Stimulated activated CD8-positive, alpha-beta memory T cell treated with anti-CD3 and anti-CD28 coated beads, Interleukin-7, amount 100 ng/mL, for 48 hours (primary cell): ENCODE measurements at regions not wholly inside any gene's neighbourhood (a gene's known extent, or its start where the extent isn't known, plus 50 kb on each side); places are given as distances from the start of the nearest gene placed in this dataset.
A peak's percentile ranks its signal among the peaks of the same experiment; 100 is the strongest.

ENCODE experiments used
- DNase-seq, 2 donors: peaks; one replicate each; pipeline ENCODE4 v3.0.0-alpha.2; 2020; ENCODE audit warnings: low read depth in 1 of 2; ENCODE audit errors: extremely low read depth in 1 of 2

DNA sequence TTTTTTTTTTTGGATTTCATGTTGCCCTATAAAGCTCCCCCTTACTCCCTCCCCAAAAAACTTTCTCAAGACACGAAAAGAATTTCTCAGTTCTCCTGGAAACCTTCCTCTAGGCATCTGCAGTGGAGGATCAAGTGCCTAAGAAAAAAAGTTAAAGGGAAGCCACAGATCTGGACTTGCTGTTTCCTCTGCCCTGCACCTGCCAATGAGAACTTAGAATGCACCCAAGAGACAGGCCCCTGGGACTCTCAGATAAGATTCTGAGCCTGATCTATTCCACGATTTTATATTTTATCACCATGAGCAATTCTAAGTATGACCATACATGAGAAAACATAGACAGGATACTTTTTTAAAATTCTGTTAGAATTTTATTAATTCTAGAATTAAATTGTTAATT is 728.9 kb downstream of the BCL11B start:
- no peak for DNase-seq

DNA sequence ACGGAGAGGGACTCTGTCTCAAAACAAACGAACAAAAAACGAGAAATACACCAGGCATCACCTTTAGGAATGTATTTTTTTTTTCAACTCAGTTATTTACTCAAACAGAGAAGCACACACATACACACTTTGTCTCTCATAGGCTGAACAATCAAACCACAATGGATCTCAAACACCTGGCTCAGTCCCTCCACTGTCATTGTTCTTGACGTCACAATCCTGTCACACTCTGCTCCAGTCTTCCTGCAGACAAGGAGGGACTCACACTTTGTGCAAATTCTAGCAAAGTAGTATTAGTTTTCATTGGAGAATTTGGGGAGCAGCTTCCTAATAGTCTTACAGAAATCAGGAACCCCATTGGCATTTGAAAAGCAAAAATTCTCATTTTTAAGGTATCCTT is 727.8 kb downstream of the BCL11B start:
- no peak for DNase-seq

DNA sequence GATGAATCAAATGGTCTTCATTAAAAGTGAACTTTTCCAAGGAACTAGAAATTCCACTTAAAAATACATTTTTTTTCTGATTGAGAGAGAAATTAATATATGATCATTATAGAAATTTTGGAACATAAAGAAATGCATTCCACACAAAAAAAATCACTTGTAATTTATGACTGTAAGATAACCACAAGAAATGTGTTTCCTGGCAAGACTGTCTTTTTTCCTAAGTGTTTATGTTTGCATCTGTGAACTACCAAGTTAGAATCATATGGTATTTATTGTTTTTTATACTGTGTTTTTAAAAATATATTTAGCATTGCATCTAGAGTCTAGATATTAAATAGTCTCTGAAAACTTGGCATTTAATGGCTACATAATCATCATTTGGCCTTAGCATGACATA is 726.8 kb downstream of the BCL11B start:
- no peak for DNase-seq

DNA sequence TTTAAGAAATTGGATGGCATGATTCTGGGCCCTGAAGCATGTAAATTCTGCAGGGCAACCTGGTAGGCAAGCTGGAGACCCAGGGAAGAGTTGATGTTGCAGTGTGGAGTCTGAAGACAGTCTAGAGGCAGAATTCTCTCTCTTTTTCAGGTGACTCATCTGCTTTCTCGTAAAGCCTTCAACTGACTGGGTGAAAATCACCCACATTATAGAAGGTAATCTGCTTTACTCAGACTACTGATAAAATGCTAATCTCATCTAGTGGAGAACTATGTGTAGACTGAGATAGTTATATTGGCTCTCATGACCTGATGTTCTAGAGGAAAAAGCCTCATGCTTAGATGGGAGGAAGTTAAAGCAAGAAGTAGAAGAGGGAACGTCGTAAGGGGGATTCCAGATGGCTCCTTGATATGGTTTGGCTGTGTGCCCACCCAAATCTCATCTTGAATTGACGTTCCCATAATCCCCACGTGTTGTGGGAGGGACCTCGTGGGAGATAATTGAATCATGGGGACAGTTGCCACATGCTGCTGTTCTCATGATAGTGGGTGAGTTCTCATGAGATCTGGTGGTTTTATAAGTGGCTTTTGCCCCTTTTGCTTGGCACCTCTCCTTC is 723.8 kb downstream of the BCL11B start:
- DNase-seq = peak in 1 of 2 donors; percentile 25

DNA sequence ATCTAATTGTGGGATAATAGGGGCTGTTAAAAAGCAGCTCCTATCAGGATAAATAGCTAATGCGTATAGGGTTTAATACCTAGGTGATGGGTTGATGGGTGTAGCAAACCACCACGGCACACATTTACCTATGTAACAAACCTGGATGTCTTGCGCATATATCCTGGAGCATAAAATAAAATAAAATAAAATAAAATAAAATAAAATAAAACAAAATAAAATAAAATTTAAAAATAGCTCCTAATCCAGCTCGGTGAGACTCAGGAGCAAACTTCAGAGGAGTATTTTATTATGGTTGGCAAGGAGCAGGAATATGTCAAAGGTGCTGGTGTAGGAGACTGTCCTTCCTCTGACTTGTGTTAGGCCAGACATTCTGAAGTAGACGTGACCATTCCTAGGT is 721.0 kb downstream of the BCL11B start:
- no peak for DNase-seq

DNA sequence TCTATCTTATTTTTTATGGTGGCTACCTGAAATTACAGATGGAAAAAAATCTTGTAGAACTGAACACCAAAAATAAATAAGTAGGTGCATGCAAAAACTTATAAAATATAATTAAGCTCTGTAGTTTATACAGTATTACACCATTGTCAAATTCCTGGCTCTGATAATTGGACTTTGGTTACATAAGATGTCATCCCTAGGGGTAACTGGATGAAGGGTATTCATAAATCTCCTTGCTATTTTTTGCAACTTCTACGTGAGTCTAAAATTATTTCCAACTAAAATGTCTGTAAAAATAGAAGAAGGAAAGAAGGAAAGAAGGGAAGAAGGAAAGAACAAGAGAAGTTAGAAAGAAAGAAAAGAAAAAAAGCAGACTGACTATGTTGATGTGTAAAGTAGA is 716.6 kb downstream of the BCL11B start:
- DNase-seq = no peak

DNA sequence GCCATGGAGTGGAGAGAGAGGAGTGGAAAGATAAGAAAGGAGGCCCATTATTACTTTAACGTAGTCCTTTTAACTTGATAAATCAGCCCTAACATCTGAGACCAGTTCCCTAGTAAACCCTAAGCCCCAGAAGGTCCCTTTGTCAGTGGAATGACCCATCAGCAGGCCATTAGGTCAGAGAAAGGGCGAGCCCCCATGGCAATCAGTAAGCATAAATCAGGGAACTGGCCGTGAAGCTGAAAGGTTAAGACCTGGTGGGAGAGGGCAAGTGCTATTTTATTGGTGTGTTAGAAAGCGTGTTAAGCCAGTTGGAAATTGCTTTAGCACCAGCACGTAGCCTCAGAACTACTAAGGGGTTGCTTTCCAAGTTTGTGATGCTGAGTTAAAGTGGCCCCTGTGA is 708.0 kb downstream of the BCL11B start:
- no peak for DNase-seq

DNA sequence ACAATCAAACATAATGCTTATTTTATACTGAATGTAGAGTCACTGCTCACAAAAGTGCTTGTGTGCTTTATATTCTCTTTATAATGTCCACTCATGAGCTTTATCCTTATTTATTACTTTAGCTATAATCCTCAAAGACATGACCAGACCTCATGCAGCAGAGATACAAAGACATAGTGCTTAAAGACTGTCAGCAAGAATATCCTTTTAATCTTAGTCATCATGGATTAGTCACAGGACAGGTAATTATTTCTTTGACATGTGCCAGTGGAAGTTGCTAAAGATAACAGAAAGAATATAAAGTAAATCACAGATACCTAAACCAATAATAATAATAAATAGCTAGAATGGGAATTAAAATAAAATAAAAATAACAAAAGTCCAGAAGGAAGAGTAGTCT is 707.5 kb downstream of the BCL11B start:
- no peak for DNase-seq

DNA sequence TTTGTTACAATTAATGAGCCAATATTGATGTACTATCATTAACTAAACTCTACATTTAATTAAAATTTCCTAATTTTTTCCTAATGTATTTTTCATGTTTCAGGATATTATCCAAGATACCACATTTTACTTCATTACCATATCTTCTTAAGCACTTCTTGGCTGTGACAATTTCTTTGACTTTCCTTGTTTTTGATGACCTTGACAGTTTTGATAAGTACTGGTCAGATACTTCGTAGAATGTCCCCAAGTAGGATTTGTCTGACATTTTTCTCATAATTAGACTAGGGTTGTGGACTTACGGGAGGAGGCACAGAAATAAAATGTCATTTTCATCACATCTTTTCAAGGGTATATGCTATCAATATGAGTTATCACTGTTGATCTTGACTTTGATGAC is 700.9 kb downstream of the BCL11B start:
- DNase-seq = no peak

DNA sequence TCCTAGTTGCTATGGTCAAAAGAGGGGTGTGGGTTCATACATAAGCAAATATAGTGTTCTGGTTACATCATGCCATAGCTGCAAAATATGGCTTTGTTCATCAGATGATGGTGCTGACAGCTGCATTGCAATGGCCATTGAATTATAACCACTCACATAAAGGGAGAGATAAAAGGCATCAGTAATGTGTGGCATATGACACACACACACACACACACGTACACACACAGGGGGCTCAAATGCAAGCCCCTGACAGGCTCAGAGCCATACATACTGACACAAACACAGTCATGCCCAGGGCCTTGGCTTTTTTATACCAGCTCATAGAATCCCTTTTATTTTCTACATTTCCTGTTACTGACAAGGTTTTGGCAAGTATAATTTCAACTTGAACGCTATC is 698.9 kb downstream of the BCL11B start:
- no peak for DNase-seq

DNA sequence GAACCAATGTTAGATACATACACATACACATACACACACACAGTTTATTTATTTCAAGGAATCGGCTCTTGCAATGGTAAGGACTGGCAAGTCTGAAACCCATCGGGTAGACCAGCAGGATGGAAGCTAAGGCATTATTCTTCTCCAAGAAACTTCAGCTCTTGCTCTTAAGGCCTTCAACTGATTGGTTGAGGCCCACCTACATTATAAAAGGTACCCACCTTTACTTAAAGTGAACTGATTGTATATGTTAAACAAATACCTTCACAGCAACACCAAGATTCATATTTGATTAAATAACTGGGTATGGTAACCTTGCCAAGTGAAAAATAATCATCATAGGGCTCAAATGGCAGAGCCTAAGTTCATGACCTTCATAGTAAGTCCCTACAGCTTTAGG is 695.5 kb downstream of the BCL11B start:
- no peak for DNase-seq

DNA sequence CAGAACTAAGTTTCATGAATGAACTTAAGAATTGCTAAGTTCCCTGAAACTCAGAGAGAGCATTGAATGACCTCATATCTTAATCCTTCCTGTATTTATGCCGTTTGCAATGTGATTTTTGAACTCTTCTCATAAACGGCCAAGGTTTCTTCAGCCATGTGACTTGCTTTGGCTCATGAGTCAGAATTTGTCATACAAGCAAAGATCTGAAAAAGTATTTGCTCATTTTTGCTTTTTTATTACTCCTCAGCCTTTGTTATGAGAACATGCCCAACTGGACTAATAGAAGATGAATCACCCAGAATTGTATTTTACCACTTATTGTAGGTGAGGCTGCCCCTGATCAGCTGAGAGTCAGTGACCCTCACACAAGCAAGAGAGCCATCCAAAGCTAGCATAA is 693.8 kb downstream of the BCL11B start:
- no peak for DNase-seq

DNA sequence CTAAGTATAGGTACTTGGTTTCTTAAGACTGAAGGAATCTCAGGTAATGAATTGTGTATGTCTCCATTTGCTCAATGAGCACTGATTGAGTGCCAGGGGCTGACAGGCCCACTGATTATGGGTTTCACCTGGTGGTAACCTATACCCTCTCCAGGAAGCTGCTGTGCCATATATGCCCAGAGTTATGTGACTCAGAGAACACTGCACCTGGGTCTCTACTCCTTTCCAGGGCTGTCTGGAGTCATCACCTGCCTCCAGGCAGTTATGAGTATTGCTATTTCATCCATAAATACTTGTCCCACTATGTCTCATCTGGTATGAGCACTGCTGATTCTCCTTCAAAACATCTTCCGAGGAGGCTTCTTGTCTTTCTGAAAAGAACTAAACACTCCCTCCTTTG is 692.9 kb downstream of the BCL11B start:
- DNase-seq = no peak

DNA sequence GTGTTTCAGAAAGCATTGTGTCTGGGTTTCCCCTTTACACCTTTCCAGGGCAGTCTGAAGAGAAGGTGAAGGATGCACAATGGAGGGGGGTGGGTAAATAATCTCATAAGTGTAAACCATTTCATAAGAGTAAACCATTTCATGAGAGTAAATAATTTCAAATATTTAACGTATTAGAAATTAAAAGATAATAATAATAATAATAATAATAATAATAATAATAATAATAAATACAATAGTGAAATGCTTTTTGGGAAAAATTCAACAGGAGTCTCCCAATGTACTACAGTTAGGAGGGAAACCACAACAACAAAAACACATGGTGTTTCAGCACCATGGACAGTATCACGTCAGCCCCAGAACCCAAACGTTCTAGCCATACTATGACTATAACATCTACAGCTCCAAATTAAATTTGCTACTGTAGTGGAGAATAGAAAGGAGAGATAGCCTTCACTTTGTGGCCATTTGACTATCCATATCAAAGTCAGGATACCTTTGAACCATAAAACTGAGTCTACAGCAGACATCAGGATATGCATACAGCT is 691.8 kb downstream of the BCL11B start:
- DNase-seq = no peak

DNA sequence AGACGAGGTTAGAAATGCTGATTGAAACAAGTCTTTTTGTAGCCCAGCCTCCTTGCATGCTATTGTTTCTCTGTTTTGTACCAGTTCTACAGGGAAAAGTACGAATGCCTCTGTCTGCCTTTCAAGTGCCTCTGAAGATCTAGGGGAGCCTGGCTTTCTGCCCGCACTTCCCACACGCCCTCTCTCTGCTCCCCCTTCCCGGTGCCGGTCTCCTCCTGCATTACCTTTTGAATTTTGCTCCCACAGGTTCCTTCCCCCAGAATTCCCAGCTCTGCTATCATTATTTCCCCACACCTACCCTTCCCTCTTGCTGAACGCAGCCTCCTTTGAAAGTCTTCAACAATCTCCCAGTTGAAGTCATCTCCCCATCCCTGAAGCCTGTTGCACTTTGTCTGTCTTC is 689.7 kb downstream of the BCL11B start:
- DNase-seq = no peak

DNA sequence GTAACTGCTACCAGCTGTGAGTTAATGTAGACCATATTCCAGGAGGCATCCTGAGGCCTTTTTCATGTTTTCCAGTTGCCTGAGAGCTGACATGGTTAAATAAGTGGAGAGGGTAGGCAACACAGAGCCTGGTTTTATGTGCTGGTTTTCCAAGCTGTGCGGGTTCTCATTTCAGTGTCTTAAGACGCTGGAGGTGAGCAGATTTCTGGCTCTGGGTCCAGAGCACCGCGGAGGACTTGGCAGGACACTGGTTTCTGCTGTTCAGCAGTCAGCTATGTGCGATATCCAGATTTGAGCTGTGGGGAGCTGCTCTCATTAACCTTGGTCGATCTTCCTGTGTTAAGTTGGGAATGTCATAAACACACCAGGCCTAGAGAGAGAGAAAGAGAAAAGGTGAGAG is 680.8 kb downstream of the BCL11B start:
- DNase-seq = no peak

DNA sequence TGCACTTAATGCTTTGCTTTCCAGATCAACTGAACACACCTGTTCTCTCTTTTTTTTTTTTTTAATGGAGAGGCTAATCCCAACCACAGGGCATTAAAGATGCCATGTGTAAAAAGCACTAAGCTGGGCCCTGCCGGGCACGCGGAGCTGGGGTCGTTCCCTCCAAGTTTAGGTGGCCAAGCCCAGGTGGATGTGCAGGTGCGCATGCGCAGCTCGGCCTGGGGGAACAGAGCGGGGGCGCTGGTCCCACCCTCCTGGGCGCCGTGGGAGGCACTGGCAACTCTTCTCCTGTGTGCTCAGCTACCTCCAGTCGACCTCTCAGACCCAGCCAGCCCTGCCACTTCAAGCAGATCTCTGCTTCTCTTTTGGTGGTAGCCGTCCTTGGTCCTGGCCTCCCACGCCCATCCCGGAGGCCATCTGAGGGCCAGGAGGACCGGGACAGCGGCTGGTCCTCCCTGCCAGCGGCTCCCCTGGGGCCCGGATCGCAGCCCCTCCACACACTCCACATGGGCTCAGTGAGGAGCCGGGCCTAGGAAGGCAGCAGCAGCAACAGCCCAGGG is 679.3 kb downstream of the BCL11B start:
- DNase-seq = no peak

DNA sequence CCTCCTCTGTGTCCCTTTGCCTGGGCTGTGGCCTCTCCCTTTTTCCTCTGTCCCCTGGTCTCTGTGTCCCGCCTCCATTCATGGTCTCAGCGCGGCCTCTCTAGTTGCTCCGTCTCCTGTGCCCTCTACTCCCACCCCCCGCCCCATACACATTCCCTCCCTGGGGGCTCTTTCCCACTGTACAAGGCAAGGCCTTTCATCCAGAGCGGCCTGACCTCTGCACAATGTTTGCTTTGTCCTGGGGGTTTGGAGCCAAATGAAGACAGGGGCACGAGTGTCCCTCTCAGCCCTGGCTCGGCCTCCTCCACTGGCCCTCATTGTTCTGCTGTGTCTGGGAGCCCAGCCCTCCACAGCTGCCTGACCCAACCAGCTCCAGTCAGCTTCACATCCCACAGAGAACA is 678.6 kb downstream of the BCL11B start:
- DNase-seq = no peak

DNA sequence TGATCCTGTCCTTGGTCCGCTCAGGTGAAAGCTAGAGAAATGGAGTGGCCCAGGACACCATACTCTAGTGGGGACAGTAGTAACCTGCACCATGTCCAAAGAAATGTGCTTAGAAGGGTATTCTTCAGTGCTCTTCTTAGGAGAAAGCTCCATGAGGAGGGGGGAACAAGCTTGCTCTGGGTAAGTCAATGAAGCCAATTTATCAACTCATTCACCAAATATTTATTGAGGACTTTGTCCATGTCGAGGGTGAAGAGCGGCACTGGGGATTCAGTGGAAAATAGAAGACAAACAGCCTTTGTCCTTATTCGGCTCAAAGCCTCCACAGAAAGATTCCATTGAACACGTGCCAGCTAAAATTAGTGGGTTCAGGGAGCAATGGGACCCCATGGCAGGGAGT is 677.8 kb downstream of the BCL11B start:
- no peak for DNase-seq

DNA sequence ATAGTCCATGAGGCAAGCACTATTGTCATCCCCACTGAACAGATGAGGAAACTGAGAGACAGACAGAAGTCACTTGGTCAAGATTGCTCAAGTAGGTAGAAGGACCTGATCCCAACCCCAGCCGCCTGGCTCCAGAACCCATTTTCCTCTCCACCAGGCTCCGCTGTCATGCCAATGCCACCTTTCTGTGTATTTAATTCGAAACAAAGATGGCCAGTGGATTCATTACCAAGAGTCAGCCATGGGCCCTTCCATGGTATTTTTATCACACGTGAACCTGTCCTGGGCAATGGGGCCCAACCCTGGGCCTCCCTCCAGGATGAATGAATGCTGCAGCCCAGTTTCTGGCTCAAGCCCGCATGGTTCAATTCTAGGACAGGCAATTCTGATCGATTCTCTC is 673.4 kb downstream of the BCL11B start:
- no peak for DNase-seq

DNA sequence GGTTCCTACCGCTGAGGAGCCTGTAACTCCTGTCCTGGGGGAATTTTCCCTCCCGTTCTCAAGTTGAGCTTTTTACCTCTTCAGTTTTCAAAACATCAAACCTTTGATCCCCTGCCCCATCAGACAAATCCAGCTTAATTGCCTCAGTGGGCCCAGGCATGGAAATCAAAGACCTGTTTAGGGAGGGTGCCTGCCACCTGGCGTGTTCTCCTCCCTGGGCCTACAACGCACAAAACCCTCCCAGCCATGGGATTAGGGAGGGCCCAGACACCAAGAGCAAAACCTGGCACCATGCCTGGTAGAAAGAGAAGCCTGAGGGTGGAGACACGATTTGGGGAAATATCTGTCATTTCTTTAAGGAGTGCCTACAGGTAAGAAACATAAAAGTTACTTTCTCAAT is 672.9 kb downstream of the BCL11B start:
- DNase-seq = no peak

DNA sequence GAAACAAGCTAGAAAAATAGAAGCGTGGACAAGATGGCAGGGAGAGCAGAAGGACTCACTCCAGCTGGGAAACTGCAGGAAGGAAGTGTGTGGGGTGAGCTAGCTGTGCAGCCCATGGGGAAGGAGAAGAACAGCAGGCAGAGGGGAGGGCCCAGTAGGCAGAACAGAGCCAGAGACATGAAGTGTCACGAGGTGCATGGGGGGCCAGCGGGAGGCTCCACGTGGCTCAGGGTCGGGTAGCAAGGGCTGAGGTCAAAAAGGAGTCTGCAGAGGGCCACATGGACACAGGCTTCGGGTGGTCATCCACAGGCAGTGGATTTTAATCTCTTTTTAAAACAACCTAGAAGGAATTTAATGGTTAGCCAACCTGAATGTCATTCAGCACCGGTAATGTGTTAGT is 669.0 kb downstream of the BCL11B start:
- DNase-seq = no peak

DNA sequence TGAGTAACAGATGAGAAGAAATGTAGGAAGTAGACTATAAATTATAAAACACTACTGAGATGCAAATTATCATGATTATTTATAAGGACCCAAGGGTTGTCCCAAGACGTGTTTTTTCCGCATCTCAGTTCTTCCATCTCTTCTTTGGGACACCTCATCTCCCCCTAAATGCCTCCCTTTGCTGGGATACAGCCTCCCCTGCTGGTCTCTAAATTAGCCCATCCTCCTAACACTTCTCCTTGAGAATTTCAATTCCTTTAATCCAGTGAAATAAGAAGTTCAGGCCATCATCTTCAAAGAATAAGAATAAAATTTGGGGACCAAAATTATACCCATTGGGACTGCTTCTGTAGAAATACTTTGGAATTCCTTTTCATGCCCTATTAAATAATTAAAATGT is 667.0 kb downstream of the BCL11B start:
- no peak for DNase-seq
